Endothelial cell of umbilical vein (primary cell): ENCODE measurements at regions not wholly inside any gene's neighbourhood (a gene's known extent, or its start where the extent isn't known, plus 50 kb on each side); places are given as distances from the start of the nearest gene placed in this dataset.

Experiments
- BruUV-seq: library from RNA; stranded (reverse); fragments of 400-500 nt; replicated peaks from 2 replicates; lab custom pipeline; 2021; lab: Mats Ljungman, UMichigan
- CTCF ChIA-PET: fragments of 300-600, 350-600 bp; sonication (Branson Sonifier 250); formaldehyde crosslinking; loops from one replicate; lab custom pipeline; 2021; ENCODE audit warnings: antibody characterized with exemption, inconsistent platforms; lab: Charles Lee
- POLR2A ChIA-PET: fragments of 300-600, 350-600 bp; sonication (Branson Sonifier 250); formaldehyde crosslinking; loops from one replicate; lab custom pipeline; 2021; ENCODE audit warnings: antibody characterized with exemption, inconsistent platforms; lab: Charles Lee
- DNase-seq: peaks from one replicate; pipeline ENCODE4 v3.0.0-alpha.2; 2011; ENCODE audit warnings: low read depth, low spot score
- FAIRE-seq: peaks from 2 replicates; lab custom pipeline; 2011; peaks lifted over from hg19 to GRCh38; lab: Jason Lieb, UNC
- H2AFZ ChIP-seq: 2 replicates; pipeline ENCODE4 v1.6.0; 2012; ENCODE audit warnings: low read depth, low read length, control low read depth, inconsistent platforms
- H3K27ac ChIP-seq: 2 replicates; pipeline ENCODE4 v1.5.1; 2011; ENCODE audit warnings: low read depth, mild to moderate bottlenecking, control low read depth, low read length, moderate library complexity; ENCODE audit not compliant: insufficient read depth
- H3K27me3 ChIP-seq, 2 experiments: 2 replicates each; pipeline versions ENCODE4 v1.6.0 to v1.6.1; 2011; ENCODE audit warnings: low read length in 2 of 2, mixed read lengths in 1 of 2; ENCODE audit not compliant: control insufficient read depth in 2 of 2, insufficient read depth in 2 of 2
- H3K36me3 ChIP-seq, 2 experiments: 2 replicates in 1 of 2; 3 replicates in 1 of 2; pipeline ENCODE4 v1.5.1; 2011; ENCODE audit warnings: low read length in 2 of 2, mild to moderate bottlenecking in 1 of 2, moderate library complexity in 1 of 2; ENCODE audit not compliant: control insufficient read depth in 2 of 2, insufficient read depth in 2 of 2; ENCODE audit errors: extremely low read depth in 1 of 2
- H3K4me1 ChIP-seq: 3 replicates; pipeline ENCODE4 v1.5.1; 2011; ENCODE audit warnings: mild to moderate bottlenecking, low read length; ENCODE audit not compliant: control insufficient read depth, insufficient read depth; ENCODE audit errors: extremely low read depth
- H3K4me2 ChIP-seq: 2 replicates; pipeline ENCODE4 v1.6.1; 2011; ENCODE audit warnings: low read length, control low read depth, mixed read lengths; ENCODE audit not compliant: insufficient read depth
- H3K4me3 ChIP-seq, 3 experiments: fragments of 200-600 bp in 1 of 3; sonication (generic), shearing (Covaris generic) in 1 of 3; replicated peaks in 1 of 3; 2 replicates each; pipeline ENCODE4 v1.5.1; 2011 to 2016; ENCODE audit warnings: control low read depth in 3 of 3, low read length in 3 of 3, mild to moderate bottlenecking in 2 of 3, inconsistent platforms in 1 of 3, low read depth in 1 of 3, moderate library complexity in 1 of 3; ENCODE audit not compliant: insufficient read depth in 1 of 3
- H3K79me2 ChIP-seq: 2 replicates; pipeline ENCODE4 v1.6.0; 2012; ENCODE audit warnings: low read length, inconsistent platforms; ENCODE audit not compliant: control insufficient read depth, insufficient read depth
- H3K9ac ChIP-seq: replicated peaks from 2 replicates; pipeline ENCODE3; 2011; ENCODE audit warnings: low read length, control low read depth; ENCODE audit not compliant: insufficient read depth; ENCODE audit errors: extremely low read depth
- H3K9me1 ChIP-seq: replicated peaks from 3 replicates; pipeline ENCODE4 v1.6.0; 2011; ENCODE audit warnings: mild to moderate bottlenecking, low read length; ENCODE audit not compliant: control insufficient read depth, insufficient read depth; ENCODE audit errors: extremely low read depth
- H3K9me3 ChIP-seq: replicated peaks from 2 replicates; pipeline ENCODE4 v1.5.1; 2012; ENCODE audit warnings: low read length, inconsistent platforms; ENCODE audit not compliant: control insufficient read depth, insufficient read depth
- H4K20me1 ChIP-seq: replicated peaks from 2 replicates; pipeline ENCODE3; 2011; ENCODE audit warnings: mild to moderate bottlenecking, low read length; ENCODE audit not compliant: control insufficient read depth, insufficient read depth; ENCODE audit errors: extremely low read depth
- CTCF ChIP-seq, 2 donors: IDR thresholded peaks; 1 replicate in 1 of 2; 2 replicates in 1 of 2; pipeline ENCODE4 v1.5.1; 2011; ENCODE audit warnings: low read length in 2 of 2, mild to moderate bottlenecking in 2 of 2, moderate library complexity in 2 of 2, control low read depth in 1 of 2, inconsistent platforms in 1 of 2, low read depth in 1 of 2; ENCODE audit not compliant: insufficient read depth in 1 of 2; ENCODE audit errors: extremely low read depth in 1 of 2
- EZH2 ChIP-seq: IDR thresholded peaks from 2 replicates; pipeline ENCODE4 v1.6.1; 2012; ENCODE audit warnings: borderline replicate concordance, low read depth, mild to moderate bottlenecking, moderate library complexity, low read length, inconsistent platforms; ENCODE audit not compliant: severe bottlenecking
- FOS ChIP-seq: IDR thresholded peaks from 2 replicates; pipeline ENCODE4 v1.6.1; 2011; ENCODE audit warnings: mild to moderate bottlenecking, low read length, moderate library complexity, borderline replicate concordance; ENCODE audit not compliant: insufficient read depth
- GATA2 ChIP-seq: IDR thresholded peaks from 2 replicates; pipeline ENCODE4 v1.7.0; 2011; ENCODE audit warnings: low read depth, mild to moderate bottlenecking, moderate library complexity, mixed read lengths, low read length; ENCODE audit not compliant: insufficient read length, insufficient read depth
- JUN ChIP-seq: IDR thresholded peaks from 2 replicates; pipeline ENCODE4 v1.6.1; 2011; ENCODE audit warnings: borderline replicate concordance, low read depth; ENCODE audit not compliant: insufficient read length, insufficient read depth
- MYC ChIP-seq: IDR thresholded peaks from one replicate; pipeline ENCODE4 v1.6.1; 2011; ENCODE audit warnings: mild to moderate bottlenecking, low read depth, low read length
- POLR2A ChIP-seq: IDR thresholded peaks from 2 replicates; pipeline ENCODE4 v1.6.1; 2012; ENCODE audit warnings: low read depth, mild to moderate bottlenecking, control low read depth, low read length
- POLR2AphosphoS5 ChIP-seq: IDR thresholded peaks from 2 replicates; pipeline ENCODE4 v1.6.1; 2012; ENCODE audit warnings: low read depth, mild to moderate bottlenecking, control low read depth, low read length, moderate library complexity; ENCODE audit not compliant: insufficient read depth
- dilution Hi-C: fragments of 300-500 bp; cut with MboI; formaldehyde crosslinking; loops from one replicate; pipeline ENCODE4 v1.15.0; 2019; ENCODE audit warnings: low sequenced_read_pairs; ENCODE audit not compliant: extremely low pct_ligation_motif_present
- intact Hi-C: fragments of 100-400 bp; cut with micrococcal nuclease; formaldehyde crosslinking; loops from one replicate; pipeline ENCODE4 v1.10.0; 2022
- TF ChIP-seq, protein P1 (sequence below): IDR thresholded peaks from 2 replicates; pipeline ENCODE4 v1.6.1; 2011; ENCODE audit not compliant: insufficient read depth, insufficient read length

DNA sequence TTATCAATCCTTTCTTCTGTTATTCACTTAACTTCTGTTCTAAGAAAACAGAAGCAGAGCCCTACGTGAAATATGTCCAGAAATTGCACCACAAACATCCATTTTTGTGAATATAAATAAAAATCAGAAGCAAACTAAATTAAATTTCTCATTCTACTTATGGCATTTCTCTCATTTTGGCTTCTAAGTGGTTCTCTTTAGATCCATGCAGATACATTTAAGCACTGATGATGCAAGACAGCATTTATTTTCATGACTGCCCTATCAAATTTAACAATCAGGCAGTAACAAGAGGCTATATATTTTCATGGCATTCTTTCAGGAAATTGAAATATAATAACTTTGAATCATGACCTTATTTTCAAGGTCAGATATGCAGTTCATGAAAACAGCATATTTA lies 1049.6 kb downstream of the GRM8 start:
- no peaks in the 10 kb centered on the region for H3K9me3 ChIP-seq
- CTCF ChIA-PET, result no interaction called here
- DNase-seq, result no peak
- dilution Hi-C loops, result no loop called here
- H4K20me1 ChIP-seq, result no peaks in the 10 kb centered on the region
- no peak overlapping the region for H3K27ac ChIP-seq
- no peaks in the 10 kb centered on the region for H3K27me3 ChIP-seq
- no peak overlapping the region for H2AFZ ChIP-seq
- TF ChIP-seq JUN (no peak), POLR2AphosphoS5 (no peak), CTCF (IDR thresholded peaks at IDR 0.05; ENCODE audit: extremely low read depth in 1 of 2, insufficient read depth in 1 of 2, low read depth in 1 of 2, low read length in 2 of 2) (no peak), FOS (no peak), MYC (no peak), GATA2 (no peak), POLR2A (no peak), EZH2 (no peak)
- TF ChIP-seq, protein P1, sequence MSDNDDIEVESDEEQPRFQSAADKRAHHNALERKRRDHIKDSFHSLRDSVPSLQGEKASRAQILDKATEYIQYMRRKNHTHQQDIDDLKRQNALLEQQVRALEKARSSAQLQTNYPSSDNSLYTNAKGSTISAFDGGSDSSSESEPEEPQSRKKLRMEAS, result no peak
- intact Hi-C loops, result no loop called here
- H3K4me1 ChIP-seq, result no peaks in the 10 kb centered on the region
- H3K79me2 ChIP-seq, result no peaks in the 10 kb centered on the region
- no peaks in the 10 kb centered on the region for H3K36me3 ChIP-seq
- no peak overlapping the region for H3K4me2 ChIP-seq
- no TSS peak for BruUV-seq
- no peak overlapping the region for H3K9ac ChIP-seq
- no peak overlapping the region for H3K4me3 ChIP-seq
- H3K9me1 ChIP-seq, result no peaks in the 10 kb centered on the region
- POLR2A ChIA-PET, result no interaction called here
- FAIRE-seq, result no peak
